ENCODE measurements at regions not wholly inside any gene's neighbourhood (a gene's known extent, or its start where the extent isn't known, plus 50 kb on each side); places are given as distances from the start of the nearest gene placed in this dataset.
A peak's percentile ranks its signal among the peaks of the same experiment; 100 is the strongest.
"Not testable (repeated sequence)": the region's sequence is repeated elsewhere in the genome, so short reads cannot be mapped to it uniquely, and the experiment has no call there.

DNA sequence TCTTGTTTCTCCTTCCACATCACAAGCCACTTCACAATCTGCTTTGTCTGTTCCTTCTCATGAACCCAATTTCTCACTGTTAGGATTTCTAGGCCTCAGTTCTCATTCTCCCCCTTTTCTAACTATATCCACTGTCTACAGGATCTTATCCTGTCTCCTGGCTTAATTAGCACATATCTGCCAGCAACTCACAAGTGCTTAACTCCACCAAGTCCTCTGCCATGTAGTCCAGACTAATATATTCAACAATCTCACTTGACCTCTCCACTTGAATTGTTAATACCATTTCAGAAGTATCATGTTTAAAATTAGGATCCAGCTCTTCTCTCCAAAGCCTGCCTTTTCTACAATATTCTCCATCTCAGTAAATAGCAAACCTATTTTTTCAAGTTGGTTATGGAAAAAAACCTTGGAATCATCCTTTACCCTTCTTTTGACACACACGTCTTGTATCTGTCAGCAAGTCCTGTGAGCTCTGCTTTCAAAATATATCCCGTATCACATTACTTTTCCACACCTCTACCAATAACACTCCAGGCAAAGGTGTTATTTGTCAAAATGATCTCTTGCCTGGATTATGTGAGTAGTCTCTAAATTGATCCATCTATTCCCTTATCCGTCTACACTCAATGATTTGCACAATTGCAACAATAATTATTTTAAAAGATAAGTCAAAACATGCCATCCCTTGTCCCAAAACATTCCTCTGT lies 127.2 kb upstream of the SLIT2 start:
- no peak for DNase-seq (ENCODE audit: low read depth, low spot score)

DNA sequence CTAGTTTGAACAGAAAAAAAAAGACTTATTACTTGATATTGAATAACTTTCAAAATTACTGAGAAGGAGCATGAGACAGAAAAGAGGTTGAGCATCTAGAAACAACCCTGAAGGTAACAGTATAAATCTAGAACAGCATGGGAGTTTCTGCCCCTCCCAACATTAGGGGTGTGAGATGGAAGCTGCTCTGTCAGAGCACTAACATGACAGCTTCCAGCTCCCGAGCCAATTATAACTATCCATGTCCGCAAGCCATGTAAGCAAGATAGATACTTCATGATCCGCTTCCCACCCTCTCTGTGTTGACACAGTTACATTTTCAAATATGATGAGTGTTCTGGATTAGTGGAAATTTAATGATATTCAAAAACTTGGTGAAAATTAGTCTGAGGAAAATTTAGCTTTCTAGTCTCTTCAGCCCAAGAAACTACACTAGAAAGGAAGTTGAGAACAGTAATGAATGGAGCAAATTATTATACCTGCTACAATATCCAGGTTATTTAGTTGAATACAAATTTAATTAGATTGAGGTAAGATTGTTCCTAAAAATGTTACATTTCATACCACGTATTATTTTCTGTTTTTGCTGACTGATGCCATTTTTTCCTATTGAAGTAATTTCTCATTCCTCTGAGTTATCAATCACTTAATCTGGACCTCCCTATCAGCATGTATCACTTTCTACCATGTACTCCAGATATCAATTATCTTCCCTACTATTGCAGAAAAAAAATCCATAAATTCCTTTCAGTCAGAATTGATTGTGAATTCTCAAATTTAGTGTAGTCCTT lies 129.3 kb upstream of the SLIT2 start:
- no peak for DNase-seq (ENCODE audit: low read depth, low spot score)

DNA sequence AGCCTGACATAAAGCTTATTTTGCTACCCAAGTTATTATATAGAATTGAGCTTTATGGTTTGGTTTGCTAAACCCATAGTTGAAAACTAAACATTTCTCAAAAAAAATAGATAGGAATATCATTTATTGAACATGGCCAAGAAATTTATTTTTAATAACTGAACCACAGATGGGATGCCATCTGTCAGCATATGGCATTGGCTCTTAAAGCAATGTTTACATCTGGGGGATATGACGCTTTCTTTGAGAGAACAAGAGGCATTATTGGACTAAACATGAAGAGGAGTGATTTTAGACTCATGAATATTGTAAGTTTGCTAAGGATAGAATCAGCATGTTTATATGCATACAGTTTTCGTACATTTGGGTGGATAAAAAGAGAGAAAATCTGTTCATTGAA lies 132.6 kb upstream of the SLIT2 start:
- no peak for DNase-seq (ENCODE audit: low read depth, low spot score)

DNA sequence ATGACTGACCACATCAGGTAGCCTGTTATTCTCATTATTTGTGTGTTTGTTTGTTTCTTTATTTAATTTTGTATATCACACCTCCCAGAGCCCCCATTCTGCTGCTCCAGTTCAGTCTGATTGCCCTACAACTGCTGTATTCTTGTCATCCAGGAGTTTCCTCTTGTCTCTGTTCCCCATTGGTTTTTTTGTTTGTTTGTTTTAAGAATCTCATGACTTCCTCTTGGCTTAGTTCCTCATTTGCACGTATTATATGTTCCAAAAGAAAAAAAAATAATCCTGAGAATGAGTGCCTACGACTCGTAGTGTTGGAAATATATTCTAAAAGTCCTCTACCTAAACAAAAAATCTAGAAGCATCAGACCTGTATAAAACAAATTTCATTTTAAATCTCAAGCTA lies 142.3 kb upstream of the SLIT2 start:
- DNase-seq (ENCODE audit: low read depth, low spot score), result peak; percentile 13

DNA sequence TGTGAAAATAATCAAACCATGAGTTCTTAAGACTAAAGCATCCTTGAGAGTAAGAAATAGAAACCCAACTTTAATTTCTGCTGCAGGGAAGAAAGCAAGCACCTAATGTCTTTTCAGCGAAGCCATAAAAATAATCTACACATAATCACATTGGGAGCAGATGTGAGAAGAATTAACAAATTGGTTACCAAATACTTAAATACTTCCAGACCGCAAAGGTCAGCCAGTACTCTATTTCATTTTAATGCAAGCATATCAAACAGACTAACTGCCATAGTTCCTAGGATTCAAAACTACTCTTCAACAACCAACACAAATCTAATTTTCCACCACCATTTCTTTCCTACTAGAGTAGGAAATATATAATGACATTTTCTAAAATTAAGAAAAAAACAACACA lies 144.8 kb upstream of the SLIT2 start:
- DNase-seq (ENCODE audit: low read depth, low spot score), result no peak

DNA sequence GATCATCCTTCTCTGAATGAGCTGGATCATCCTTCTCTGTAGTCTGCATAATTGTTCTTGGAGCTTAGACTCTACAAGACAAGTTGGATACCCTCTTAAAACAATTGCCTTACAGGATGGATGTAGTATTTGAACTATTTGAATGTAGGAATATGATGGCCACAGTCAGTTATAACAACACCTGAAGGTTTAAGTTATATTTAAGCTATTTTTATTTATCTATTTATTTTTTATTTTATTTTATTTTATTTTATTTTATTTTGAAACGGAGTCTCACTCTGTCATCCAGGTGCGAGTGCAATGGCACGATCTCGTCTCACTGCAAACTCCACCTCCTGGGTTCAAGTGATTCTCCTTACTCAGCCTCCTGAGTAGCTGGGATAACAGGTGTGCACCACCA lies 149.9 kb upstream of the SLIT2 start:
- DNase-seq (ENCODE audit: low read depth, low spot score), result no peak

DNA sequence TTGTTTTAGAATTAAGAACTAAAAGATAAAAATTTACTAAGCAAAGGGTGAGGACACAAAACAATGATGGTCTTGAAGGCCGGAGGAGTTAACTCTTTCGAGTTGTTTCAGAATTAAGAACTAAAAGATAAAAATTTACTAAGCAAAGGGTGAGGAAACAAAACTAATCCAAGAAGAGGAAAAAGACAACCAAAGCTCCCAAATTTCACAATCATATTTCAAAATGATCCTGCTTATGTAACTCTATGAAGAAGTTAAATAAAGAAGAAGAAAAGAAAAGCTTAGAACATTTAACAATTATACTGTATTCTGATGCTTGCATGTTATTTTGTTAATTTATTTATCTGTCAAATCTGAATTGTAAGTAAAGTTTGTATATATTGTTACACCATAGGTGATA lies 154.8 kb upstream of the SLIT2 start:
- DNase-seq (ENCODE audit: low read depth, low spot score), result no peak

DNA sequence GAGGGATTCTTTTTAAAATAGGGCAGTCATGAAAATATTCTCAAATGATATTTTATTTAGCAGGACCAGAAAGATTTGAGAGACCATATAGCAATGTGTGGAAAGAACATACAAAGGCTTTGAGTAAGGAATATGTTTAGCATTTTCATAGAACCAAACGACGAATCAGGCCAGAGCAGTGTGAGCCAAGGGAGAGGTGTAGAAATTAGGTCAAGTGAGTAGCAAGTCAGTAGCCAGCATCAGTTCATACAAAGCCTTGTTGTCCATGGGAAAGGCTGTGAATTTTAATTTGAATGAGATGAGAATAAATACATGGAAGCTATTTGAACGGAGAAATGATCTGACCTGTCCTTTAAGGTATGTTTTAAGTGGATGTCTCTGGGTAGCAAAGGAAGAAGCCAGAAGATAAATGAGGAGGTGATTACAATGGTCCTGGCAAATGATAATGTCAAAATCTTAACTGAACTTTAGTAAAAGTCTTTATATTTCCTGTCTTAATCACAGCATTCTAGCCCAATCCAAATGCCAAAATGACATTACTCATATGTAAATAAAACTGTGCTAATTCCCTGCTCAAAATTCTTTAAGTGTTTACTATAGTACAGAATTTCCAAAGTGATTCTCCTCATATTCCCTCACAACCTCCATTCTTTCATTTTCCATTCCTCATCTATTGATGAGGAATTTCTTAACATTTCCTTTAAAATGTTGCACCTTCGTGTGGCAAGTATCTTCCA lies 155.7 kb upstream of the SLIT2 start:
- no peak for DNase-seq (ENCODE audit: low read depth, low spot score)

DNA sequence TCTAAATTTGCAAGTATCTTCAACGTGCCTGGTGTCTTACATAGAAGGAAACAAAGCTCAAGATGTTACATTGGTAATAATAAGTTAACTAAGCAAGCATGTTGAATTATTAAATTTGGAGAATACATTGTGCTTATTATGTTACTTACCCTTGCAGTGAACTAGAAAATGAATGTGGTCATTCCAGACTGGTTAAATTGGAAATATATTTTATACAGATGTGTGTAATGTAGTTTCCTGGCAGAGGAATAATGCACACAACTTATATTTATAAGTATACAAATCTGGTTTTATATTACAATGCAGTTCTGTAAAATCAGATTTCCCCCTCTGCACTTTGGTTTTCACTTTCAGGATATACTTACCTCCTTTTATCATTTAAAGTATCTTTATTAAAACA lies 159.9 kb upstream of the SLIT2 start:
- no peak for DNase-seq (ENCODE audit: low read depth, low spot score)

DNA sequence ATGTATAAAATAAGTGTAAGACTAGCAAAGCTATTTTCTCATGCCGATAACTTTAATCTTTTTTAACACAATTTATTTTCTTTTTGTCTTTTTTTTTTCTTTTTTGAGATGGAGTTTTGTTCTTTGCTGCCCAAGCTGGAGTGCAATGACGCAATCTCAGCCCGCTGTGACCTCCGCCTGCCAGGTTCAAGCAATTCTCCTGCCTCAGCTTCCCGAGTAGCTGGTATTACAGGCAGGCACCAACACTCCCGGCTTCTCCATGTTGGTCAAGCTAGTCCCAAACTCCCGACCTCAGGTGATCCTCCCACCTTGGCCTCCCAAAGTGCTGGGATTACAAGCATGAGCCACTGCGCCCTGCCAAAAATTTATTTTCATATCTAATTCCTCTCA lies 164.2 kb upstream of the SLIT2 start:
- DNase-seq (ENCODE audit: low read depth, low spot score), result no peak

DNA sequence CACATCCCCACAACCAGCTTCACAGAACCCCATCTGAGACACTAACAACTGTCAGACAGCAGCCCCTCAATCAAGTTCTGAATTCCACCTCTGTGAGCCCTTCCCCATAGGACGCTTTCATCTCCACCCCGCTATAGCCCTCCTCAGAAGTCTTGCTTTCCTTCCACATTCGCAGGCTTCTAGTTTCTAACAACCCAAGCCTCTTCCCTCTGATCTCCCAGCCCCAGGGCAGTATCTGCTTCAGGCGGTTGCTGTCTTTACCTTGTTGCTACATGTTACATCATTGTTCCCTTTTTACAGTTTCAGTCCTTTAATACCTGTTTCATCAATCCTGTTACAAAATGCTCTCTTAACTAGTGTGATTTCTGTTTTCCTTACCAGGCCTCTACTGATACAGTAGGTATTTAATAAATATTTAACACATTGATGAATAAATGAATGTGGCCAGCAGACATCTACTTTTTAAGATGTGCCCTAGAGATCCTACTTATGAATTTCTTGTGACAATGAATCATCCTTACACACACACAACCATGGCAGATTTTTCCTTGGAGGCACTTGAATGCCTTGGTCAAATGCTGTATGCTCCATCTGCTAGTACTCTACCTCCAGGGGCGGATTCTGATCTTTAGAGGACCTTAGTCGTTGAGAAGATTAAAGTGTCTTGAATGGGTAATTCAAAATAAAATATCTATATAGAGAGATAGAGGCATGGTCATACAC lies 164.7 kb upstream of the SLIT2 start:
- DNase-seq (ENCODE audit: low read depth, low spot score), result no peak

DNA sequence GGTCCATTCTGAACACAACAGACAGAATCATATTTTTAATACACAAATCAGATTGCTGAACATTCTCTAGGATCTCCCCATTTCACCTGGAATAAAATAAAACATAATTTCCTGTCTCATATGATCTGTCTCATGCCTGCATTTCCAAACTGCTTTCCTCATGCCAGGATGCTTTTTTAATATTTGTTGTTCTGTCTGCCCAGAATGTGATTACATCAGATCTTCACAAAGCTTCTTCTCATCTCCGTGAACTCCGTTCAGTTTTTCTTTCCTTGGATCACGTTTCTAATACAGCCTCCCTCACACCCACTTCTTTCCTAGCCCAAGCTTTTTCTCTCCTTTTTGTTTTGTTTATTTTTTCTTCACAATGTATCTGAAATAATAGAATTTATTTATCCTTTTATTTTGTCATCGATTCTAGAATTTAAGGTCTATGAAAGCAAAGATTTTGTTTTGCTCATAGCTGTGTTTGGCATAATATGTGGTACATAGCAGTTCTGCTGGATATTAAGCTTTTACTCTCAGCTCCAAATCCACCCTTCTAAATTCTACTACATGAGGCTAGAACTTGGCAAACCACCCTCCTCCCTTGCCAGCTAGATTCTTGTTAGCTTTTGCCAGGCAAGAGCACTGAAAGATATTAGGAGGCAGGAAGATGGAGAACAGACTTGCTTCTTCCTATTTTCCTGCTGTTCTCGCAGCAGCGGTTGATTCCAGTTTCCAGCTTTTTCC lies 165.5 kb upstream of the SLIT2 start:
- DNase-seq (ENCODE audit: low read depth, low spot score), result no peak

DNA sequence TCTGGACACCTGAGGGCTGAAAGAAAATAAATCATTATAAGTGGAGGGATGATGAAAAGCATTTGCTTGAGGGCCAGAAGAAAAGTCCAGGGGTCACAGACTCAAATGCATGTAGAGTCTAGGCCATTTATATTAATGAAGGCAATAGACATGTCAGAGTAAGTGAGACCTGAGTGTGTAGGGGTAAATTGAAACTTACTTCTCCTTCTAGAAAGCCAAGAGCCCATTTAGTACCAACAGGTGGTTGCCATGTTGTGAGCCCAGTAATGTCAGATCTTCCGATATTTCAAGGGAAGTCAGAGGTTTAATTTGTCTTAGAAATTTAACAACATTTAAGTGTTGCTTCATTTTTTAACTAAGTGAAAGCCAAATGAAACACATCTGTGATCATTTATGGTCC lies 166.1 kb upstream of the SLIT2 start:
- DNase-seq (ENCODE audit: low read depth, low spot score), result no peak

DNA sequence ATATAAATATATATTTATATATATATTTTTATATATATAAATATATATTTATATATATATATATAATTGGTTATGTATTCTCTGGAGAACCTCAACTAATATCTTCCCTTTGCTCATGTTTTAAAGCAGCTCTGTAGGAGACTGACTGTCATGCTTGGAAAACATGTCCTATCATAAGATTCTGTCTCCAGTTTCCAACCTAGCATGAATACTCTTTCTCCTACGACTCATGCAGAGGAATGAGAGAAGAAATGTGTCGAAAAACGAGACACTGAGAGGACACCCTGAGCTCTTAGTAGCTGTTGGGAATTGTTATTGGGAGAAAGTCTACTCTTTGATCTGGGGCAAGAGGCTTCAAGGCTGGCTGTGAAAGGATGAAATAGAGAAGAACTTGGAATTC lies 166.5 kb upstream of the SLIT2 start:
- DNase-seq (ENCODE audit: low read depth, low spot score), result no peak

DNA sequence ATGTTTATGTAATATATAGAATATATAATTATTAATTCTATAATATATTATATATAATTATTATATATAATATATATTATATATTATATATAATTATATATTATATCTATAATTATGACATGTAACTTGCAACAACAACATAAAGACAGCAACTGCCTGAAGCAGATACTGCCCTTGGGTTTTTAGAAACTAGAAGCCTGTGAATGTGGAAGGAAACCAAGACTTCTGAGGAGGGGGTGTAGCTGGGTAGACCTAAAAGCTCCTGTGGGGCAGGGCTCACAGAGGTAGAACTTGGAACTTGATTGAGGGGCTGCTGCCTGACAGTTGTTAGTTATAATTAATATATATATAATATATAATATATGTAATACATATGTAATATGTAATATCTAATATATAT lies 167.2 kb upstream of the SLIT2 start:
- DNase-seq (ENCODE audit: low read depth, low spot score), result no peak

DNA sequence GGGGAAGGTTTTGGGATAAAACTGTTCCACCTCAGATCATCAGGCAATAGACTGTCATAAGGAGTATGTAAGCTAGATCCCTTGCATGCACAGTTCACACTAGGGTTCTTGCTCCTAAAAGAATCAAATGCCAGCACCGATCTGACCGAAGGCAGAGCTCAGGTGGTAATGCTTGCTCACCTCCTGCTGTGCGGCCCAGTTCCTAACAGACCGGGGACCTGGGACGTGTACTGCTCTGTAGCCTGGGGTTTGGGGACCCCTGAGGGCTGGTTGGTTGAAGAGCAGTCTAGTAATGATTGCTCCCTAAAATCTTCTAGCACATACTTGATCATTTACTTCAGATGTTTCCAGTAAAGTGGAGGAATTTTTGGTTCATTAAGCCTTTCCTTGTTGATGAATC lies 173.1 kb upstream of the SLIT2 start:
- no peak for DNase-seq (ENCODE audit: low read depth, low spot score)

DNA sequence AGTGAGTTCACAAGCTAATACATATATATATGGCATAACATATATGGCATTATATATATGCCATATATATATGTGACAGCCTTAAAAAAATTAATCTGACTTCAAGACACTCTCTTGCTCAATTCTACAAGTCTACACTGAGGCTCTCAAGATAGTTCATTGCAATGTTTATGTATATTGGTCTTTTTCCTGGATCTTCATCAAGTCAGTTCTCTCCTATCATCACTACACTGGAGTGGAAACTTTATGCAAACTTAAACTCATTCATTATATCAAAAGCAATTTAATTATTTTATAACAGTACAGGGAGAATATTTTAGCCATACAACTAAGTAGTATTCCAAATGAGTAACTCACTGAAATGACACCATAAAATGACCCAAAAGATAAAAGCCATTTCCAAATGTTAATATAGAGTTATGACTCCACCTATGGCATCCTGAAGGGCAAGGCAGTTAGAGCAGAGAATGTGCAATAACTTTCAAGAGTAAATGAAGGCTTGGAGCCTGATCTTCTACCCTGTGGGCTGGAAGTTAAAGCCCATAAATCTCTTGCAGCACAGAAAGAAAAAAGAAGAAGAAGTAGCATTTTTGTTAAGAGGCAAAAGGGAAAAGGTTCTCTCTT lies 176.3 kb upstream of the SLIT2 start:
- DNase-seq (ENCODE audit: low read depth, low spot score), result no peak

DNA sequence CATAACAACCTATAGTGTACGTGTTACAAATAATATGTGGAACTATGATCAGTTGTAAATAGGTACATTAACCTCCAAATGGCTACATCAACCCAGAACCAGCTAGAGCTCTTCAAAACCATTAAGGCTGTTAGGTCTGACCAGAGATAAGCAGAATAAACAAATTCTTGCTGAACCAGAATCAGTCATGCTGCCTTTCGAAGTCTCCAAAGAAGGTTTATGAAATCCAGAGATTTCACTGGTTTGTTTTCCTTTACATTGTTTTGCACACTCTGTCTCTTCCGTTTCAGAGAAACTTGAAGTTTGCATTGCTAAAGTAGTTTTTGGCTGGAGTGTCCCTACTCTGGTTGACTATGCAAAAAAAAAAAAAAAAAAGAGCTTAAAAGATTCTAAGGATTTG lies 177.3 kb upstream of the SLIT2 start:
- no peak for DNase-seq (ENCODE audit: low read depth, low spot score)

DNA sequence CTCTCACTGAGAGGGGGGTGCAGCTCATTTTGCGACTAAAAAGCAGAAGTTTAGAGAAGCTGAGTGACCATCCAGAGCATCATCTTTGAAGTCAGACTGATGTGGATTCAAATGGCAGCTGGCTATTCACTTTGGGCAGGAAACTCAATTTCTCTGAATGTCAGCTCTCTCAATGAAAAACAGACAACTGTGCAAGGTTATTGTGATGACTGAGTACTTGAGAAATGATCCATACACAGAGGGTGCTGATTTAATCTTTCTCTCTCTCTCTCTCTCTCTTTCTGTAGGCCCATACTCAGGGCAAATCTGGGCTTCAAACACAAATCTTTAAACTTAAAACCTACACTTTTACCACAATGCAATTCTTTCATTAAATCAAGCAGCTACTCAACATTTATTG lies 185.8 kb upstream of the SLIT2 start:
- DNase-seq (ENCODE audit: low read depth, low spot score), result no peak

DNA sequence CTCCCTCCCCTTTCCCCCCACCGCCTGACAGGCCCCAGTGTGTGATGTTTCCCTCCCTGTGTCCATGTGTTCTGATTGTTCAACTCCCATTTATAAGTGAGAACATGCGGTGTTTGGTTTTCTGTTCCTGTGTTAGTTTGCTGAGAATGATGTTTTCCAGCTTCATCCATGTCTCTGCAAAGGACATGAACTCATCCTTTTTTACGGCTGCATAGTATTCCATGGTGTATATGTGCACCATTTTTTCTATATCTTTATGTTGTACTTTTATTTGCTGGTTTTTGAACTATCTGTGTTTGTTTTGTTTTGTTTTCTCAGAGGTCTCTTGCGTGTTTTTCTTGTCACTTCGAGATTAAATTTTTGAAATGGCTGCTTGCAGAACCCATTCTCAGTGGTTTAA lies 188.8 kb upstream of the SLIT2 start:
- DNase-seq (ENCODE audit: low read depth, low spot score), result not testable (repeated sequence)

DNA sequence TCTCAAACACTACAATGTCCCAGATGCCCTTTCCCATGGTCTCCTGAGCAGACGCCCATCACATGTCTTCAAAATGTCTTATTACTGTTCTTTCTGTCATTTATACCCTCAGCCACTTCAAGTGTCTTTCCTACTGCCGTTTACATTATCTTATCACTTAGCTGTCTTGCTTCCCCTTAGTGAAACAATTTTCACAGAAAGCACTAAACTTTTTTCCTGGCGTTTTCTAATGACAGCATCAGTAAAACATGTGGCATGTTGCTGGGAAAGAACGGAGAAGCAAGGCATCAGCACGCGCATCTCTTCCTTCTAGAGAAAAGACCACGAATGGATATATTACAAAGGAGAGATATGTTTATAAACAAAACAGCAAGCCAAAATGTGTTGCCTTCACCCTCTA lies 189.7 kb upstream of the SLIT2 start:
- DNase-seq (ENCODE audit: low read depth, low spot score), result no peak

Measured in smooth muscle cell of the brain vasculature (primary cell).